A549 (cell line): ENCODE measurements at regions not wholly inside any gene's neighbourhood (a gene's known extent, or its start where the extent isn't known, plus 50 kb on each side); places are given as distances from the start of the nearest gene placed in this dataset.
A peak's percentile ranks its signal among the peaks of the same experiment; 100 is the strongest.

Experiments used
- ATAC-seq, 2 experiments: fragments of 200-7000 bp in 1 of 2; fragments of >200 bp in 1 of 2; cut with Nextera tagmentation in 1 of 2; cut with Tn5 transposase in 1 of 2; 3 replicates each; pipeline versions ENCODE4 v1.8.0 to v1.9.1; 2018 to 2020; ENCODE audit warnings: mild to moderate bottlenecking in 1 of 2, moderate library complexity in 1 of 2
- CTCF ChIA-PET: fragments of 300-600 bp; sonication (Branson Sonifier 250); formaldehyde crosslinking; extraction: SDS; loops from one replicate; lab custom pipeline; 2021; ENCODE audit warnings: antibody characterized with exemption, inconsistent platforms; lab: Yijun Ruan, JAX
- POLR2A ChIA-PET: fragments of 350-600 bp; formaldehyde crosslinking; extraction: SDS; loops from one replicate; lab custom pipeline; 2021; ENCODE audit warnings: antibody characterized with exemption, inconsistent platforms; lab: Yijun Ruan, JAX
- DNase-seq, 2 experiments: peaks; one replicate each; pipeline versions ENCODE4 v3.0.0 to v3.0.0-alpha.2; 2011 to 2016; ENCODE audit warnings: low read depth in 1 of 2, low spot score in 1 of 2
- FAIRE-seq: peaks from 2 replicates; lab custom pipeline; 2011; peaks lifted over from hg19 to GRCh38; lab: Jason Lieb, UNC
- H3K27ac ChIP-seq, 2 experiments: fragments of >200 bp; sonication (Bioruptor Twin); formaldehyde crosslinking; 3 replicates each; pipeline ENCODE4 v1.5.1; 2016 to 2017
- H3K4me1 ChIP-seq: fragments of >200 bp; sonication (Bioruptor Twin); formaldehyde crosslinking; 3 replicates; pipeline ENCODE4 v1.6.1; 2016
- H3K4me2 ChIP-seq: fragments of >200 bp; sonication (Bioruptor Twin); formaldehyde crosslinking; 3 replicates; pipeline ENCODE4 v1.6.1; 2016
- H3K4me3 ChIP-seq: fragments of >200 bp; sonication (Bioruptor Twin); formaldehyde crosslinking; 3 replicates; pipeline ENCODE4 v1.5.1; 2016
- H3K9me3 ChIP-seq: fragments of >200 bp; sonication (Bioruptor Twin); formaldehyde crosslinking; 3 replicates; pipeline ENCODE4 v1.6.1; 2016
- BCL3 ChIP-seq: fragments of >200 bp; sonication (Bioruptor Twin); formaldehyde crosslinking; IDR thresholded peaks from 3 replicates; pipeline ENCODE4 v1.6.1; 2016
- CBX8 ChIP-seq: fragments of 200-600 bp; sonication (generic); IDR thresholded peaks from 2 replicates; pipeline ENCODE4 v1.6.1; 2016
- CEBPB ChIP-seq, 2 experiments: fragments of >200 bp in 1 of 2; sonication (Bioruptor Twin) in 1 of 2; formaldehyde crosslinking in 1 of 2; IDR thresholded peaks; 2 replicates each; pipeline ENCODE4 v1.6.1; 2012 to 2016
- CHD4 ChIP-seq: fragments of 200-600 bp; sonication (generic); IDR thresholded peaks from 2 replicates; pipeline ENCODE4 v1.6.1; 2016; ENCODE audit warnings: antibody characterized with exemption, mild to moderate bottlenecking, borderline replicate concordance
- EP300 ChIP-seq, 2 experiments: fragments of >200 bp; sonication (Bioruptor Twin); formaldehyde crosslinking; IDR thresholded peaks; 2 replicates in 1 of 2; 3 replicates in 1 of 2; pipeline ENCODE4 v1.6.1; 2016 to 2017
- HES2 ChIP-seq: fragments of >200 bp; sonication (Bioruptor Twin); formaldehyde crosslinking; IDR thresholded peaks from 2 replicates; pipeline ENCODE4 v1.6.1; 2016
- HOXB5 ChIP-seq: fragments of 250-450 bp; sonication (Bioruptor Pico); IDR thresholded peaks from 2 replicates; pipeline ENCODE4 v1.5.0; 2020; ENCODE audit warnings: mild to moderate bottlenecking, moderate library complexity
- JUNB ChIP-seq: fragments of >200 bp; sonication (Bioruptor Twin); formaldehyde crosslinking; IDR thresholded peaks from 2 replicates; pipeline ENCODE4 v1.6.1; 2016
- MAFK ChIP-seq: fragments of 450-650 bp; IDR thresholded peaks from 2 replicates; pipeline ENCODE4 v1.6.1; 2014; ENCODE audit not compliant: partially characterized antibody
- NR3C1 ChIP-seq: fragments of >200 bp; sonication (Bioruptor Twin); formaldehyde crosslinking; IDR thresholded peaks from 3 replicates; pipeline ENCODE4 v1.6.1; 2017
- REST ChIP-seq: fragments of 200-600 bp; sonication (generic); IDR thresholded peaks from 2 replicates; pipeline ENCODE4 v1.6.1; 2016; ENCODE audit warnings: antibody characterized with exemption, mild to moderate bottlenecking, moderate library complexity
- RNF2 ChIP-seq: fragments of 200-600 bp; sonication (generic); IDR thresholded peaks from 2 replicates; pipeline ENCODE4 v1.6.1; 2016; ENCODE audit warnings: low read depth, mild to moderate bottlenecking, antibody characterized with exemption, moderate library complexity, borderline replicate concordance
- SMC3 ChIP-seq: fragments of >200 bp; sonication (Bioruptor Twin); formaldehyde crosslinking; IDR thresholded peaks from 3 replicates; pipeline ENCODE4 v1.6.1; 2018; ENCODE audit warnings: inconsistent platforms
- ZFP36 ChIP-seq: fragments of 450-650 bp; IDR thresholded peaks from 2 replicates; pipeline ENCODE4 v1.6.1; 2014; ENCODE audit warnings: borderline replicate concordance; ENCODE audit not compliant: partially characterized antibody
- ZNF302 ChIP-seq: fragments of 250-450 bp; sonication (Bioruptor Pico); IDR thresholded peaks from 2 replicates; pipeline ENCODE4 v1.9.0; 2021; ENCODE audit warnings: inconsistent platforms, mild to moderate bottlenecking, moderate library complexity
- WGBS: methylation state at CpG from one replicate; pipeline ENCODE4 v1.1.6; 2017; ENCODE audit errors: missing lambda C conversion rate; 5-methylcytosine and 5-hydroxymethylcytosine counted together
- TF ChIP-seq, protein P1 (sequence below): fragments of 250-450 bp; sonication (Bioruptor Pico); IDR thresholded peaks from 2 replicates; pipeline ENCODE4 v1.5.0; 2021; ENCODE audit warnings: mild to moderate bottlenecking, moderate library complexity, borderline replicate concordance
- TF ChIP-seq, protein P2 (sequence below): IDR thresholded peaks from 2 replicates; pipeline ENCODE4 v1.6.1; 2012

GRCh38 chr6:141594874-141595273 is 537.9 kb upstream of the GJE1 start (continued):
- TF ChIP-seq BCL3 (no peak), RNF2 (no peak), ZNF302 (CRISPR knock-in tag) (no peak)

- TF ChIP-seq HOXB5 (CRISPR knock-in tag), result no peak
- no peak for TF ChIP-seq ZNF302 (CRISPR knock-in tag)
- peak; percentile 34 for TF ChIP-seq MAFK
- TF ChIP-seq EP300 (IDR thresholded peaks at IDR 0.05), result no peak
- TF ChIP-seq, all 56 proteins: peak for 1
- CTCF ChIA-PET, result no interaction called here
- Histone ChIP-seq H3K4me3 (no peak overlapping the region), H3K27ac (no peak overlapping the region), H3K4me2 (no peak overlapping the region), H3K4me1 (no peaks in the 10 kb centered on the region), H3K9me3 (no peaks in the 10 kb centered on the region; the same call in 2 of the 3 replicates)
- ATAC-seq (no peak), DNase-seq (no peak), FAIRE-seq (no peak)
- POLR2A ChIA-PET, result no interaction called here
- 74% methylated on average over 2 of the region's 2 CpGs for WGBS
Measured at GRCh38 chr6:141593311-141593710, 539.4 kb upstream of the GJE1 start.

DNA sequence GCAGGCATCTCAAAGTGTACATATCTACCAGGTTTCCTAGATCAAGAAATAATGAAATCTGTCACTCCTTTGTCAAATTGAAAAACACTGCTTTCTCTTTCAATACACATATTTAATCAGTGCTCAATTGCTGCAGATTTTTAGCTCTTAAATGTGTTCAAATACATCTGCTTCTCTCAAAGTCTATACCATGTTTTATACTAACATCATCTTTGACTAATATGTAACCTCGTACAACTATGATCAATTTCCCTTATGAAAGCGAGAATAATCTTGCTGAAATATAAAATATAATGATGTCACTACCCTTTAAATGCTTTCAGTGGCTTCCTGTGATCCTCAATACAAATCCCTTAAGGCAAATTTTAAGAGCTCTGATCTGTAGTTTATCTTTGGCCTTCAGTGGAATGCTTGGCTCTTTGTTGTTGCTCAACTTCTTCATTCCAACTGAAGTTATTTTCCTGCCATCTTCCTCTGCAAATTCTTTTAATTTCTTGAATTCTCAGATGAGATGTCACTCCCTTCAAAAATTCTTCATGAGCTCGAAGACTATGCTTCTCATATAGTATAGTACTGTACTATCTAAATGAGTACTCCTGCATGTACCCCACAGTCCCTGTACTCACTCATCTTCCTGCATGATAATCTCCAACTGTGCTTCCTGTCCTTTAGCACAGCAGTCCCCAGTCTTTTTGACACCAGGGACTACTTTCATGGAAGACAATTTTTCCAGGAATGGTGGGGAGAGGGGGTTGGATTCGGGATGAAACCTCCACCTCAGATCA is 545.1 kb upstream of the GJE1 start:
- no peaks in the 10 kb centered on the region; the same call in 2 of the 3 replicates for H3K9me3 ChIP-seq
- FAIRE-seq, result no peak
- 20% methylated on average over 4 of the region's 4 CpGs for WGBS
- H3K4me1 ChIP-seq, result no peaks in the 10 kb centered on the region
- ATAC-seq, result no peak
- H3K4me2 ChIP-seq, result no peak overlapping the region
- H3K4me3 ChIP-seq, result no peak overlapping the region
- DNase-seq, result no peak
- POLR2A ChIA-PET, result no interaction called here
- TF ChIP-seq NR3C1 (no peak), CEBPB (IDR thresholded peaks at IDR 0.05) (peak in 1 of 2 experiments; percentile 15; a peak in 1 of 4 replicates)
- TF ChIP-seq, all 56 proteins: peak for 1
- no peak overlapping the region for H3K27ac ChIP-seq
- CTCF ChIA-PET, result no interaction called here

GRCh38 chr6:141580988-141581552 is 551.7 kb upstream of the GJE1 start:
- POLR2A ChIA-PET, result no interaction called here
- no peak for ATAC-seq

More at GRCh38 chr6:141580988-141581552, 551.7 kb upstream of the GJE1 start:
- no peaks in the 10 kb centered on the region for H3K9me3 ChIP-seq
- TF ChIP-seq SMC3, result no peak
- TF ChIP-seq, protein P1, sequence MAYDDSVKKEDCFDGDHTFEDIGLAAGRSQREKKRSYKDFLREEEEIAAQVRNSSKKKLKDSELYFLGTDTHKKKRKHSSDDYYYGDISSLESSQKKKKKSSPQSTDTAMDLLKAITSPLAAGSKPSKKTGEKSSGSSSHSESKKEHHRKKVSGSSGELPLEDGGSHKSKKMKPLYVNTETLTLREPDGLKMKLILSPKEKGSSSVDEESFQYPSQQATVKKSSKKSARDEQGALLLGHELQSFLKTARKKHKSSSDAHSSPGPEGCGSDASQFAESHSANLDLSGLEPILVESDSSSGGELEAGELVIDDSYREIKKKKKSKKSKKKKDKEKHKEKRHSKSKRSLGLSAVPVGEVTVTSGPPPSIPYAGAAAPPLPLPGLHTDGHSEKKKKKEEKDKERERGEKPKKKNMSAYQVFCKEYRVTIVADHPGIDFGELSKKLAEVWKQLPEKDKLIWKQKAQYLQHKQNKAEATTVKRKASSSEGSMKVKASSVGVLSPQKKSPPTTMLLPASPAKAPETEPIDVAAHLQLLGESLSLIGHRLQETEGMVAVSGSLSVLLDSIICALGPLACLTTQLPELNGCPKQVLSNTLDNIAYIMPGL (CRISPR knock-in tag), result no peak
- TF ChIP-seq REST, result no peak
- TF ChIP-seq, protein P2, sequence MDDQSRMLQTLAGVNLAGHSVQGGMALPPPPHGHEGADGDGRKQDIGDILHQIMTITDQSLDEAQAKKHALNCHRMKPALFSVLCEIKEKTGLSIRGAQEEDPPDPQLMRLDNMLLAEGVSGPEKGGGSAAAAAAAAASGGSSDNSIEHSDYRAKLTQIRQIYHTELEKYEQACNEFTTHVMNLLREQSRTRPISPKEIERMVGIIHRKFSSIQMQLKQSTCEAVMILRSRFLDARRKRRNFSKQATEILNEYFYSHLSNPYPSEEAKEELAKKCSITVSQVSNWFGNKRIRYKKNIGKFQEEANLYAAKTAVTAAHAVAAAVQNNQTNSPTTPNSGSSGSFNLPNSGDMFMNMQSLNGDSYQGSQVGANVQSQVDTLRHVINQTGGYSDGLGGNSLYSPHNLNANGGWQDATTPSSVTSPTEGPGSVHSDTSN, result no peak
- TF ChIP-seq EP300 (IDR thresholded peaks at IDR 0.05), result no peak
- no peak for TF ChIP-seq JUNB
- no peak for TF ChIP-seq HES2
- no peak for TF ChIP-seq CHD4
- no peak for TF ChIP-seq CBX8
- no peak for TF ChIP-seq ZFP36
- TF ChIP-seq, all 56 proteins: peak for 0
- 86% methylated on average over 2 of the region's 2 CpGs for WGBS
- no peak overlapping the region for H3K4me2 ChIP-seq
- no peak overlapping the region for H3K4me3 ChIP-seq
- H3K4me1 ChIP-seq, result no peaks in the 10 kb centered on the region
- FAIRE-seq, result no peak
- CTCF ChIA-PET, result no interaction called here
- DNase-seq, result no peak
- no peak overlapping the region for H3K27ac ChIP-seq
